Spleen (tissue), 7 donors: ENCODE measurements at regions not wholly inside any gene's neighbourhood (a gene's known extent, or its start where the extent isn't known, plus 50 kb on each side); places are given as distances from the start of the nearest gene placed in this dataset.

Experiments
- POLR2AphosphoS5 ChIP-seq, 3 donors: sonication (generic); formaldehyde crosslinking; IDR thresholded peaks; one replicate each; pipeline ENCODE4 v1.5.1; 2017; ENCODE audit warnings: antibody characterized with exemption in 3 of 3
- TF ChIP-seq, protein P1 (sequence below), 11 experiments: fragments of 200-600 bp in 7 of 11; fragments of 450-650 bp in 4 of 11; sonication (generic) in 4 of 11; IDR thresholded peaks in 8 of 11; conservative IDR thresholded peaks in 3 of 11; 1 replicate in 7 of 11; 2 replicates in 4 of 11; pipeline versions ENCODE4 v1.4.0 to v1.8.0; 2016 to 2021; ENCODE audit warnings: antibody characterized with exemption in 11 of 11, inconsistent platforms in 4 of 11, mild to moderate bottlenecking in 1 of 11
- donor health status: DM: no; HTN: no; CAD: no; lungs with moderate emphysema.
- donor health status: DM: no; HTN: no; CAD: no.
- donor health status: DM: no; HTN: no; CAD: no.

DNA sequence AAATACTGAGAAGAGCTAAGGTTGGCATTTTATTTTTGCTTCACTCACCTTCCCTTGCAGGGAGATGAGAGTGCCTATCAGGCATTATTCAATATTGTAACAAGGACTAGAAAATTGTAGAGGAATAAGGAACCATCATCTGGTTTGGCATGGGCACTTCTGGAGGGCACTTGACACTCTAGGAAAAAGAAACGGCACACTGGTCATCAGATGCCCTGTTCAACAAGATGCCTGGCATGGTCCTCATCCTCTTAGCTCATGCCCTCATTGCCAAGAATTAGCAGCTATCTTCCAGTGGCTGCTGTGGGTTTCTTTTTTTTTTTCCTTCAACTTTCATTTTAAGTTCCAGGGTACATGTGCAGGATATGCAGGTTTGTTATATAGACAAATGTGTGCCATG is 95.1 kb upstream of the ESRRG start:
- TF ChIP-seq, protein P1, sequence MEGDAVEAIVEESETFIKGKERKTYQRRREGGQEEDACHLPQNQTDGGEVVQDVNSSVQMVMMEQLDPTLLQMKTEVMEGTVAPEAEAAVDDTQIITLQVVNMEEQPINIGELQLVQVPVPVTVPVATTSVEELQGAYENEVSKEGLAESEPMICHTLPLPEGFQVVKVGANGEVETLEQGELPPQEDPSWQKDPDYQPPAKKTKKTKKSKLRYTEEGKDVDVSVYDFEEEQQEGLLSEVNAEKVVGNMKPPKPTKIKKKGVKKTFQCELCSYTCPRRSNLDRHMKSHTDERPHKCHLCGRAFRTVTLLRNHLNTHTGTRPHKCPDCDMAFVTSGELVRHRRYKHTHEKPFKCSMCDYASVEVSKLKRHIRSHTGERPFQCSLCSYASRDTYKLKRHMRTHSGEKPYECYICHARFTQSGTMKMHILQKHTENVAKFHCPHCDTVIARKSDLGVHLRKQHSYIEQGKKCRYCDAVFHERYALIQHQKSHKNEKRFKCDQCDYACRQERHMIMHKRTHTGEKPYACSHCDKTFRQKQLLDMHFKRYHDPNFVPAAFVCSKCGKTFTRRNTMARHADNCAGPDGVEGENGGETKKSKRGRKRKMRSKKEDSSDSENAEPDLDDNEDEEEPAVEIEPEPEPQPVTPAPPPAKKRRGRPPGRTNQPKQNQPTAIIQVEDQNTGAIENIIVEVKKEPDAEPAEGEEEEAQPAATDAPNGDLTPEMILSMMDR (IDR thresholded peaks at IDR 0.05 in 8 of 11, conservative IDR thresholded peaks at IDR 0.05 in 3 of 11): no peak
- no peak for TF ChIP-seq POLR2AphosphoS5 (IDR thresholded peaks at IDR 0.05)
